ENCODE measurements at regions not wholly inside any gene's neighbourhood (a gene's known extent, or its start where the extent isn't known, plus 50 kb on each side); places are given as distances from the start of the nearest gene placed in this dataset.

DNA sequence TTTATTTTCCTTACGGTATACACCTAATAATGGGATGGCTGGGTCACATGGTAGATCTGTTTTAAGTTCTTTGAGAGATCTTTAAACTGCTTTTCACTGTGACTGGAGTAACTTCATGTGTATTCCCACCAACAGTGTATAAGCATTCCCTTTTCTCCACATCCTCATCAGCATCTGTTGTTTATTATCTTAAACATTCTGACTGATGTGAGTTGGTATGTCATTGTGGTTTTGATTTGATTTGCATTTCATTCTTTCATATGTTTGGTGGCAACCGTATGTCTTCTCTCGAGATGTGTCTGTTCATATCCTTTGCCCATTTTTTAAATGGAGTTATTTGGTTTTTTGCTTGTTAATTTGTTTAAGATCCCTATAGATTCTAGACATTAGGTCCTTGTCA, 114.8 kb downstream of the DDX3Y start:
- 82 to 95% (median 91%) methylated on average over 3 of the region's 3 CpGs; no CpG with 5 or more reads in 2 of the 5 donors for WGBS, 5 donors
- H3K36me3 ChIP-seq, result no peaks in the 10 kb centered on the region
- no peak overlapping the region for H3K4me3 ChIP-seq
- no peaks in the 10 kb centered on the region for H3K27me3 ChIP-seq (replicated peaks in 1 of 7)
- no peaks in the 10 kb centered on the region for H3K4me1 ChIP-seq
- DNase-seq, result no peak
- H3K27ac ChIP-seq, result no peak overlapping the region
- no peaks in the 10 kb centered on the region for H3K9me3 ChIP-seq
- intact Hi-C loops (cut with DNase I; ENCODE audit: low total_unique reads), result no loop called here
- TF ChIP-seq POLR2AphosphoS5 (IDR thresholded peaks at IDR 0.05) (no peak), POLR2A (IDR thresholded peaks at IDR 0.05) (no peak)
- TF ChIP-seq, protein P1, sequence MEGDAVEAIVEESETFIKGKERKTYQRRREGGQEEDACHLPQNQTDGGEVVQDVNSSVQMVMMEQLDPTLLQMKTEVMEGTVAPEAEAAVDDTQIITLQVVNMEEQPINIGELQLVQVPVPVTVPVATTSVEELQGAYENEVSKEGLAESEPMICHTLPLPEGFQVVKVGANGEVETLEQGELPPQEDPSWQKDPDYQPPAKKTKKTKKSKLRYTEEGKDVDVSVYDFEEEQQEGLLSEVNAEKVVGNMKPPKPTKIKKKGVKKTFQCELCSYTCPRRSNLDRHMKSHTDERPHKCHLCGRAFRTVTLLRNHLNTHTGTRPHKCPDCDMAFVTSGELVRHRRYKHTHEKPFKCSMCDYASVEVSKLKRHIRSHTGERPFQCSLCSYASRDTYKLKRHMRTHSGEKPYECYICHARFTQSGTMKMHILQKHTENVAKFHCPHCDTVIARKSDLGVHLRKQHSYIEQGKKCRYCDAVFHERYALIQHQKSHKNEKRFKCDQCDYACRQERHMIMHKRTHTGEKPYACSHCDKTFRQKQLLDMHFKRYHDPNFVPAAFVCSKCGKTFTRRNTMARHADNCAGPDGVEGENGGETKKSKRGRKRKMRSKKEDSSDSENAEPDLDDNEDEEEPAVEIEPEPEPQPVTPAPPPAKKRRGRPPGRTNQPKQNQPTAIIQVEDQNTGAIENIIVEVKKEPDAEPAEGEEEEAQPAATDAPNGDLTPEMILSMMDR (IDR thresholded peaks at IDR 0.05 in 8 of 11, conservative IDR thresholded peaks at IDR 0.05 in 3 of 11), result no peak

DNA sequence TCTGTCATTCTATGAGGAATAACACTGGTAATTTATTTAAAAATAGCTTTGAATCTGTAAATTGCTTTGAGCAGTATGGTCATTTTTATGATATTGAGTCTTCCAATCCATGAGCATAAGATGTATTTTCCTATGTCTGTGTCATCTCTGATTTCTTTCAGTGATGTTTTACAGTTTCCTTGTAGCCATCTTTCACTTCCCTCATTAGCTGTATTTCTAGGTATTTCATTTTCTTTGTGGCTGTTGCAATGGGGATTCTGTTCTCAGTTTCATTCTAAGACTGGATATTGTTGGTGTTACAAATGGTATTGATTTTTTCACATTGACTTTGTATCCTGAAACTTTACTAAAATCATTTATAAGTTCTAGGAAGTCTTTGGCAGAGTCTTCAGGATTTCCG, 116.2 kb downstream of the DDX3Y start:
- Histone ChIP-seq H3K27me3 (replicated peaks in 1 of 7) (no peaks in the 10 kb centered on the region), H3K36me3 (no peaks in the 10 kb centered on the region), H3K9me3 (no peaks in the 10 kb centered on the region), H3K4me3 (no peak overlapping the region), H3K4me1 (no peaks in the 10 kb centered on the region), H3K27ac (no peak overlapping the region)
- DNase-seq, result no peak
- intact Hi-C loops (cut with DNase I; ENCODE audit: low total_unique reads), result no loop called here
- 82 to 100% (median 94%) methylated on average over 1 of the region's 1 CpG; no CpG with 5 or more reads in 2 of the 5 donors for WGBS, 5 donors
- no peak for TF ChIP-seq POLR2AphosphoS5 (IDR thresholded peaks at IDR 0.05)

DNA sequence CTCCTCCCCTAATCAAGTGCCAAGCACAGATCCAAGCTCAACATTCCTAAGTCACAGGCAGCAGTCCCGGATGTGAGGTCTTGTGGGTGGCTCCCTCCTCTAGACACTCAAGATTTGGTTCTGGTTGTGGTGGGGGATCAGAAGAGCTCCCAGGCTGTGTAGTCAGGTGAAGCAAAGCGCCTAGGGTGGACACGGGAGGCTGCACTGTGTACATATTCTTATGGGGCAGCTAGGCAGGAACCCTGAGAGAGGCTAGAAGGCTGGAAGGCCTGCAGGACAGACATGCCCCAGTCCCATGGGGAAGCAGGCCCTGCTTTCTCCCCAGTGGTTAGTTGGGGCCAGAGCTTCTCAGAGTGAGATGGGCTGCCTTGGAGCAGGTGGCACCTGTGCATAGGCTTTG, 118.9 kb downstream of the DDX3Y start:
- Histone ChIP-seq H3K4me3 (no peak overlapping the region), H3K9me3 (no peaks in the 10 kb centered on the region), H3K27me3 (replicated peaks in 1 of 7) (no peaks in the 10 kb centered on the region), H3K36me3 (no peaks in the 10 kb centered on the region), H3K27ac (no peak overlapping the region), H3K4me1 (no peaks in the 10 kb centered on the region)
- DNase-seq, result no peak
- WGBS, 5 donors, result 91 to 94% methylated on average over 3 of the region's 3 CpGs; no CpG with 5 or more reads in 3 of the 5 donors
- intact Hi-C loops (cut with DNase I; ENCODE audit: low total_unique reads), result no loop called here
- TF ChIP-seq POLR2AphosphoS5 (IDR thresholded peaks at IDR 0.05) (no peak), POLR2A (IDR thresholded peaks at IDR 0.05) (no peak)
- TF ChIP-seq, protein P1 (IDR thresholded peaks at IDR 0.05 in 8 of 11, conservative IDR thresholded peaks at IDR 0.05 in 3 of 11), result no peak

DNA sequence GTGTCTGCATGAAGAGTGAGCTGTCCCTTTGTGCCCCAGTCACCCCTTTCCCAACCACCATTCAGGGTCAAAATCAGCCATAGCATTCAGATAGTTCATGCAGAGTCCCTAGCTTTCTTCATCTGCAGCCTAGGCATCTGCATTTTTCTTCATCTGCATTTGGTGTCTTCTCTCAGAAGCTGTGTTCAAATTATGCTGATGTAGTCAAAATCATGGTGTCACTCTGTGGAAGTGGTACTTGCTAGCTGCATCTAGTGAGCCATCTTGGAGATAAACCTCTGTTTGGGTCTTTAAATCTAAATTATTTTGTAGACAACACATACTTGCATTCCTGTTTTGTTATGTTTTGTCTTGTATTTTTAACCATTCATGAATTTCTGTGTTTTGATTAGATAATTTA, 119.8 kb downstream of the DDX3Y start:
- H3K4me1 ChIP-seq, result no peaks in the 10 kb centered on the region
- intact Hi-C loops (cut with DNase I; ENCODE audit: low total_unique reads), result no loop called here
- no peak for TF ChIP-seq POLR2AphosphoS5 (IDR thresholded peaks at IDR 0.05)
- no peak for TF ChIP-seq POLR2A (IDR thresholded peaks at IDR 0.05)
- TF ChIP-seq, protein P1 (IDR thresholded peaks at IDR 0.05 in 8 of 11, conservative IDR thresholded peaks at IDR 0.05 in 3 of 11), result no peak

DNA sequence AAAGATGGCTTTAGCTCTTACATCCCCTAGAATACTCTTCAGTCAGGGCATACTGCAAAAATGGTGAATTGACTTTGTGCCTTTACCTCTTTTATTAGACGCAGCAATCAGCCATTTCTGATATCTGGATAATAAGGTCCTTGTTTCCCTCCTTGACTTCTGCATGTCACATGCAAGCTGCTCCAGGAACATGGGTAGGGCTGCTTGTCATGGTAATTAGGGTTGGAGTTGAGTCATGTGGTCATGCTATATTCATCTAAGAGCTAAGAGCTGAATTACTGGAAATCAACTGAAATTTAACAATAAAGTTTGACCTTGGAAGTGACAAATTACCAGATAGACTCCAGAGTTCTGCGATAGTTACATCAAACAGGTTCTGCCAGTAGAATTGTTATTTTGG, 122.2 kb downstream of the DDX3Y start:
- TF ChIP-seq, protein P1 (IDR thresholded peaks at IDR 0.05 in 8 of 11, conservative IDR thresholded peaks at IDR 0.05 in 3 of 11), result no peak
- no peak for TF ChIP-seq POLR2AphosphoS5 (IDR thresholded peaks at IDR 0.05)
- no peak for TF ChIP-seq POLR2A (IDR thresholded peaks at IDR 0.05)
- H3K27ac ChIP-seq, result no peak overlapping the region
- 82 to 90% (median 85%) methylated on average over 2 of the region's 2 CpGs; no CpG with 5 or more reads in 2 of the 5 donors for WGBS, 5 donors
- no peak for DNase-seq
- no peaks in the 10 kb centered on the region for H3K36me3 ChIP-seq
- no peaks in the 10 kb centered on the region for H3K4me1 ChIP-seq
- no peaks in the 10 kb centered on the region for H3K27me3 ChIP-seq (replicated peaks in 1 of 7)
- no peaks in the 10 kb centered on the region for H3K9me3 ChIP-seq
- H3K4me3 ChIP-seq, result no peak overlapping the region
- intact Hi-C loops (cut with DNase I; ENCODE audit: low total_unique reads), result no loop called here

More for the DNA sequence above, 119.8 kb downstream of the DDX3Y start:
- Histone ChIP-seq H3K27ac (no peak overlapping the region), H3K9me3 (no peaks in the 10 kb centered on the region), H3K4me3 (no peak overlapping the region), H3K36me3 (no peaks in the 10 kb centered on the region), H3K27me3 (replicated peaks in 1 of 7) (no peaks in the 10 kb centered on the region)
- DNase-seq, result no peak
